ENCODE measurements at regions not wholly inside any gene's neighbourhood (a gene's known extent, or its start where the extent isn't known, plus 50 kb on each side); places are given as distances from the start of the nearest gene placed in this dataset.
"Not testable (repeated sequence)": the region's sequence is repeated elsewhere in the genome, so short reads cannot be mapped to it uniquely, and the experiment has no call there.

- no peak for DNase-seq (ENCODE audit: low read depth)
These were observed 62.4 kb downstream of the CLDN17 start for GRCh38 chr21:30104241-30104640.

- DNase-seq (ENCODE audit: low read depth) = no peak
These were observed 63.7 kb downstream of the CLDN17 start for GRCh38 chr21:30102871-30103270.

- DNase-seq (ENCODE audit: low read depth) = no peak
These were observed 64.6 kb downstream of the CLDN17 start for GRCh38 chr21:30101967-30102366.

GRCh38 chr21:30097791-30098190, 68.8 kb downstream of the CLDN17 start:
- DNase-seq (ENCODE audit: low read depth) = no peak

- DNase-seq (ENCODE audit: low read depth) = no peak
These were observed 83.2 kb downstream of the CLDN17 start for GRCh38 chr21:30083225-30083945.

GRCh38 chr21:30081506-30081905, 85.1 kb downstream of the CLDN17 start:
- DNase-seq (ENCODE audit: low read depth) = peak; percentile 38

- DNase-seq (ENCODE audit: low read depth) = no peak
These were observed 94.1 kb downstream of the CLDN17 start for GRCh38 chr21:30072496-30072895.

GRCh38 chr21:30058928-30059327, 107.7 kb downstream of the CLDN17 start:
- no peak for DNase-seq (ENCODE audit: low read depth)

- DNase-seq (ENCODE audit: low read depth) = no peak
These were observed 109.5 kb downstream of the CLDN17 start for GRCh38 chr21:30057108-30057507.

- no peak for DNase-seq (ENCODE audit: low read depth)
These were observed 108.8 kb upstream of the GRIK1 start for GRCh38 chr21:30048570-30048969.

- DNase-seq (ENCODE audit: low read depth) = no peak
These were observed 104.8 kb upstream of the GRIK1 start for GRCh38 chr21:30044447-30045064.

GRCh38 chr21:30042443-30042842, 102.6 kb upstream of the GRIK1 start:
- DNase-seq (ENCODE audit: low read depth) = no peak

- no peak for DNase-seq (ENCODE audit: low read depth)
These were observed 93.6 kb upstream of the GRIK1 start for GRCh38 chr21:30033441-30033840.

- DNase-seq (ENCODE audit: low read depth) = no peak
These were observed 90.6 kb upstream of the GRIK1 start for GRCh38 chr21:30030416-30030815.

GRCh38 chr21:30028537-30028936, 88.7 kb upstream of the GRIK1 start:
- no peak for DNase-seq (ENCODE audit: low read depth)

- no peak for DNase-seq (ENCODE audit: low read depth)
These were observed 88.2 kb upstream of the GRIK1 start for GRCh38 chr21:30027986-30028385.

- DNase-seq (ENCODE audit: low read depth) = not testable (repeated sequence)
These were observed 83.3 kb upstream of the GRIK1 start for GRCh38 chr21:30023056-30023455.

- no peak for DNase-seq (ENCODE audit: low read depth)
These were observed 75.1 kb upstream of the GRIK1 start for GRCh38 chr21:30014886-30015285.

- DNase-seq (ENCODE audit: low read depth) = no peak
These were observed 51.8 kb upstream of the GRIK1 start for GRCh38 chr21:29991624-29992023.

GRCh38 chr21:29989634-29990234, 49.9 kb upstream of the GRIK1 start:
- DNase-seq (ENCODE audit: low read depth) = no peak

All from forelimb muscle (tissue), 1 donor.